ENCODE measurements at regions not wholly inside any gene's neighbourhood (a gene's known extent, or its start where the extent isn't known, plus 50 kb on each side); places are given as distances from the start of the nearest gene placed in this dataset.
"Not testable (repeated sequence)": the region's sequence is repeated elsewhere in the genome, so short reads cannot be mapped to it uniquely, and the experiment has no call there.

- ChIA-PET POLR2A (no interaction called here), CTCF (ENCODE audit: unreplicated experiment) (no interaction called here)
- DNase-seq (ENCODE audit: low spot score) = no peak
- no peak overlapping the region for H3K4me3 ChIP-seq (ENCODE audit: low read depth, low read length, poor library complexity, severe bottlenecking)
- H3K36me3 ChIP-seq (ENCODE audit: insufficient read depth, low read length) = no peaks in the 10 kb centered on the region
- TF ChIP-seq EZH2phosphoT487 (IDR thresholded peaks at IDR 0.05; ENCODE audit: borderline replicate concordance, low read depth, low read length) (no peak), CTCF (conservative IDR thresholded peaks at IDR 0.05; ENCODE audit: low read length) (no peak)
- H4K20me1 ChIP-seq (ENCODE audit: insufficient read depth, low read length) = no peaks in the 10 kb centered on the region
- no peak overlapping the region for H3K27ac ChIP-seq (ENCODE audit: low read depth, low read length, poor library complexity, severe bottlenecking)
- H3K4me2 ChIP-seq (ENCODE audit: low read length) = no peak overlapping the region
- intact Hi-C loops (cut with micrococcal nuclease; ENCODE audit: unreplicated experiment) = no loop called here
- BruUV-seq (replicated peaks) = no TSS peak
- H3K9me2 ChIP-seq (ENCODE audit: insufficient read depth, low read length) = no peaks in the 10 kb centered on the region
- H2AFZ ChIP-seq (ENCODE audit: low read length) = no peak overlapping the region
- no peaks in the 10 kb centered on the region for H3K9me3 ChIP-seq (ENCODE audit: low read length)
- no peaks in the 10 kb centered on the region for H3K79me2 ChIP-seq (ENCODE audit: insufficient read depth, low read depth, low read length)
- no peaks in the 10 kb centered on the region for H3K4me1 ChIP-seq (ENCODE audit: insufficient read depth, low read length, poor library complexity, severe bottlenecking)
Observed at GRCh38 chr13:81184556-81185265, 843.8 kb upstream of the SPRY2 start.

GRCh38 chr13:81172603-81173002 is 831.7 kb upstream of the SPRY2 start:
- no peak overlapping the region for H3K4me2 ChIP-seq (ENCODE audit: low read length)
- H3K27ac ChIP-seq (ENCODE audit: low read depth, low read length, poor library complexity, severe bottlenecking) = no peak overlapping the region
- no peaks in the 10 kb centered on the region for H3K36me3 ChIP-seq (ENCODE audit: insufficient read depth, low read length)
- 0 out of 2 replicates have a peak, but pooled peaks cover 1% of the 10 kb centered on the region for H3K9me3 ChIP-seq (ENCODE audit: low read length)
- ChIA-PET CTCF (ENCODE audit: unreplicated experiment) (no interaction called here), POLR2A (interaction anchor here (0.8 kb wide), 1 partner anchor 134 kb away, joined by 3 read pairs; no protein-coding TSS in a partner anchor)
- H3K4me1 ChIP-seq (ENCODE audit: insufficient read depth, low read length, poor library complexity, severe bottlenecking) = no peaks in the 10 kb centered on the region
- no peak overlapping the region for H3K4me3 ChIP-seq (ENCODE audit: low read depth, low read length, poor library complexity, severe bottlenecking)
- H3K9me2 ChIP-seq (ENCODE audit: insufficient read depth, low read length) = no peaks in the 10 kb centered on the region
- no peak overlapping the region for H2AFZ ChIP-seq (ENCODE audit: low read length)
- intact Hi-C loops (cut with micrococcal nuclease; ENCODE audit: unreplicated experiment) = loop anchor here (5.0 kb wide), 1 partner anchor 1160 kb away; no protein-coding TSS in a partner anchor
- H3K79me2 ChIP-seq (ENCODE audit: insufficient read depth, low read depth, low read length) = no peaks in the 10 kb centered on the region
- H4K20me1 ChIP-seq (ENCODE audit: insufficient read depth, low read length) = no peaks in the 10 kb centered on the region
- DNase-seq (ENCODE audit: low spot score) = no peak
- no TSS peak for BruUV-seq (replicated peaks)
- TF ChIP-seq EZH2phosphoT487 (IDR thresholded peaks at IDR 0.05; ENCODE audit: borderline replicate concordance, low read depth, low read length) (no peak), CTCF (conservative IDR thresholded peaks at IDR 0.05; ENCODE audit: low read length) (no peak)

- no peaks in the 10 kb centered on the region for H4K20me1 ChIP-seq (ENCODE audit: insufficient read depth, low read length)
- no TSS peak for BruUV-seq (replicated peaks)
- H3K36me3 ChIP-seq (ENCODE audit: insufficient read depth, low read length) = no peaks in the 10 kb centered on the region
- H3K9me2 ChIP-seq (ENCODE audit: insufficient read depth, low read length) = no peaks in the 10 kb centered on the region
- H3K4me1 ChIP-seq (ENCODE audit: insufficient read depth, low read length, poor library complexity, severe bottlenecking) = no peaks in the 10 kb centered on the region
- H3K79me2 ChIP-seq (ENCODE audit: insufficient read depth, low read depth, low read length) = no peaks in the 10 kb centered on the region
- H3K4me2 ChIP-seq (ENCODE audit: low read length) = no peak overlapping the region
- CTCF ChIA-PET (ENCODE audit: unreplicated experiment) = no interaction called here
- H2AFZ ChIP-seq (ENCODE audit: low read length) = no peak overlapping the region
- 0 out of 2 replicates have a peak, but pooled peaks cover 5% of the 10 kb centered on the region for H3K9me3 ChIP-seq (ENCODE audit: low read length)
- peak; percentile 18 for DNase-seq (ENCODE audit: low spot score)
- intact Hi-C loops (cut with micrococcal nuclease; ENCODE audit: unreplicated experiment) = loop anchor here (5.0 kb wide), 1 partner anchor 1161 kb away; no protein-coding TSS in a partner anchor
- H3K4me3 ChIP-seq (ENCODE audit: low read depth, low read length, poor library complexity, severe bottlenecking) = no peak overlapping the region
- TF ChIP-seq CTCF (conservative IDR thresholded peaks at IDR 0.05; ENCODE audit: low read length) (peak; percentile 85), EZH2phosphoT487 (IDR thresholded peaks at IDR 0.05; ENCODE audit: borderline replicate concordance, low read depth, low read length) (no peak)
- H3K27ac ChIP-seq (ENCODE audit: low read depth, low read length, poor library complexity, severe bottlenecking) = no peak overlapping the region
- POLR2A ChIA-PET = interaction anchor here (0.5 to 1.5 kb wide), 4 partner anchors 9 to 1694 kb away, joined by 3 to 5 read pairs (median 4); no protein-coding TSS in a partner anchor
Observed at GRCh38 chr13:81171065-81171647, 830.2 kb upstream of the SPRY2 start.

GRCh38 chr13:81163823-81164222 is 822.9 kb upstream of the SPRY2 start:
- H3K4me2 ChIP-seq (ENCODE audit: low read length); H3K9me3 ChIP-seq (ENCODE audit: low read length); H2AFZ ChIP-seq (ENCODE audit: low read length); DNase-seq (ENCODE audit: low spot score); H3K27ac ChIP-seq (ENCODE audit: low read depth, low read length, poor library complexity, severe bottlenecking); BruUV-seq (replicated peaks); POLR2A ChIA-PET; H3K36me3 ChIP-seq (ENCODE audit: insufficient read depth, low read length); intact Hi-C loops (cut with micrococcal nuclease; ENCODE audit: unreplicated experiment); H3K4me1 ChIP-seq (ENCODE audit: insufficient read depth, low read length, poor library complexity, severe bottlenecking); CTCF ChIA-PET (ENCODE audit: unreplicated experiment); H3K4me3 ChIP-seq (ENCODE audit: low read depth, low read length, poor library complexity, severe bottlenecking); H4K20me1 ChIP-seq (ENCODE audit: insufficient read depth, low read length); H3K79me2 ChIP-seq (ENCODE audit: insufficient read depth, low read depth, low read length); H3K9me2 ChIP-seq (ENCODE audit: insufficient read depth, low read length): not testable (repeated sequence)
